MM.1S (cell line): ENCODE measurements at regions not wholly inside any gene's neighbourhood (a gene's known extent, or its start where the extent isn't known, plus 50 kb on each side); places are given as distances from the start of the nearest gene placed in this dataset.

Experiments
- EZH2 ChIP-seq: fragments of 300-600 bp; sonication (generic); optimal IDR thresholded peaks from 2 replicates; pipeline ENCODE3; 2017; ENCODE audit warnings: low read depth, mild to moderate bottlenecking, antibody characterized with exemption, low read length, mixed read lengths
- TF ChIP-seq, protein P1 (sequence below): fragments of 300-600 bp; sonication (generic); IDR thresholded peaks from 2 replicates; pipeline ENCODE4 v1.5.1; 2016; ENCODE audit warnings: antibody characterized with exemption, low read length, mixed read lengths

DNA sequence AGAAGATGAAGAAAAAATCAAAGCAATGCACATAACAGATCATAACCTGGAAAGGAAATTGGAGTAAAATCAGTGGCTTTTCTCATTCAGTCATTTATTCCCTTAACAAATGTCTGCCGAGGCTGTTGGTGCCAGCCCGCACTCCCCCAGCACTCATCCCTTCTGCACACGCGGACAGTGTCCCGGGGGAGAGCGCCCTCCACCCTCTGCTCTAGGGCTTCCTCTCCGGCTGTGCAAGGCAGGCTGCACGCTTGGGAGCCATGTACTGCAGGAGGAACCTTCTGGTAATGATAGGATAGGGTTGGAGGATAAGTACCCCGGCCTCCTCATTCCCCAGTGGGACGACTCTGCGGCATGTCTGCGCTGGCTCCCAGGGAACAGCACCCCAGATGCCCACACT, 134.5 kb downstream of the PAX1 start:
- TF ChIP-seq, protein P1, sequence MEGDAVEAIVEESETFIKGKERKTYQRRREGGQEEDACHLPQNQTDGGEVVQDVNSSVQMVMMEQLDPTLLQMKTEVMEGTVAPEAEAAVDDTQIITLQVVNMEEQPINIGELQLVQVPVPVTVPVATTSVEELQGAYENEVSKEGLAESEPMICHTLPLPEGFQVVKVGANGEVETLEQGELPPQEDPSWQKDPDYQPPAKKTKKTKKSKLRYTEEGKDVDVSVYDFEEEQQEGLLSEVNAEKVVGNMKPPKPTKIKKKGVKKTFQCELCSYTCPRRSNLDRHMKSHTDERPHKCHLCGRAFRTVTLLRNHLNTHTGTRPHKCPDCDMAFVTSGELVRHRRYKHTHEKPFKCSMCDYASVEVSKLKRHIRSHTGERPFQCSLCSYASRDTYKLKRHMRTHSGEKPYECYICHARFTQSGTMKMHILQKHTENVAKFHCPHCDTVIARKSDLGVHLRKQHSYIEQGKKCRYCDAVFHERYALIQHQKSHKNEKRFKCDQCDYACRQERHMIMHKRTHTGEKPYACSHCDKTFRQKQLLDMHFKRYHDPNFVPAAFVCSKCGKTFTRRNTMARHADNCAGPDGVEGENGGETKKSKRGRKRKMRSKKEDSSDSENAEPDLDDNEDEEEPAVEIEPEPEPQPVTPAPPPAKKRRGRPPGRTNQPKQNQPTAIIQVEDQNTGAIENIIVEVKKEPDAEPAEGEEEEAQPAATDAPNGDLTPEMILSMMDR: no peak
- no peak for TF ChIP-seq EZH2
